Loucy (cell line): ENCODE measurements at regions not wholly inside any gene's neighbourhood (a gene's known extent, or its start where the extent isn't known, plus 50 kb on each side); places are given as distances from the start of the nearest gene placed in this dataset.

Experiments used
- CTCF ChIP-seq: fragments of 200-600 bp; sonication (generic); conservative IDR thresholded peaks from 2 replicates; pipeline ENCODE4 v1.5.1; 2014; ENCODE audit warnings: mild to moderate bottlenecking, antibody characterized with exemption, low read length
- EZH2phosphoT487 ChIP-seq: fragments of 200-600 bp; IDR thresholded peaks from 2 replicates; pipeline ENCODE4 v1.6.1; 2018; ENCODE audit warnings: antibody characterized with exemption, mild to moderate bottlenecking, moderate library complexity, borderline replicate concordance

GRCh38 chr15:47027322-47027946 lies 689.9 kb upstream of the SEMA6D start:
- TF ChIP-seq CTCF (0 out of 2 replicates have a peak, but pooled peaks have one; percentile 11), EZH2phosphoT487 (no peak)
